ENCODE measurements at regions not wholly inside any gene's neighbourhood (a gene's known extent, or its start where the extent isn't known, plus 50 kb on each side); places are given as distances from the start of the nearest gene placed in this dataset.
"Not testable (repeated sequence)": the region's sequence is repeated elsewhere in the genome, so short reads cannot be mapped to it uniquely, and the experiment has no call there.

GRCh38 chr1:73194965-73195364 is 912.6 kb upstream of the NEGR1 start:
- no peak for DNase-seq
- no peaks in the 10 kb centered on the region for H3K4me1 ChIP-seq (ENCODE audit: insufficient read depth, low read length)
- no peaks in the 10 kb centered on the region for H4K20me1 ChIP-seq (ENCODE audit: insufficient read depth, low read length)

GRCh38 chr1:73183581-73183980 is 901.2 kb upstream of the NEGR1 start:
- H3K4me2 ChIP-seq (ENCODE audit: insufficient read depth, low read length); H3K79me2 ChIP-seq (ENCODE audit: insufficient read depth, low read length); H3K4me1 ChIP-seq (ENCODE audit: insufficient read depth, low read length); H3K27ac ChIP-seq (ENCODE audit: low read length); H3K36me3 ChIP-seq (ENCODE audit: insufficient read depth, low read length); H3K4me3 ChIP-seq (ENCODE audit: low read depth in 1 of 2, low read length in 2 of 2); H3K9ac ChIP-seq (ENCODE audit: low read depth, low read length); ATAC-seq (ENCODE audit: insufficient read depth, low read depth); H3K9me3 ChIP-seq (ENCODE audit: insufficient read depth, low read length, severe bottlenecking); H2AFZ ChIP-seq (ENCODE audit: low read depth, low read length); H3K27me3 ChIP-seq (ENCODE audit: insufficient read depth, low read length, poor library complexity); DNase-seq; H4K20me1 ChIP-seq (ENCODE audit: insufficient read depth, low read length): not testable (repeated sequence)

More at GRCh38 chr1:73194965-73195364, 912.6 kb upstream of the NEGR1 start:
- no peaks in the 10 kb centered on the region for H3K79me2 ChIP-seq (ENCODE audit: insufficient read depth, low read length)
- H3K27me3 ChIP-seq (ENCODE audit: insufficient read depth, low read length, poor library complexity): no peaks in the 10 kb centered on the region
- H3K9ac ChIP-seq (ENCODE audit: low read depth, low read length): no peak overlapping the region
- no peaks in the 10 kb centered on the region for H3K9me3 ChIP-seq (ENCODE audit: insufficient read depth, low read length, severe bottlenecking)
- no peak overlapping the region for H2AFZ ChIP-seq (ENCODE audit: low read depth, low read length)
- H3K27ac ChIP-seq (ENCODE audit: low read length): no peak overlapping the region
- no peak for ATAC-seq (ENCODE audit: insufficient read depth, low read depth)
- H3K36me3 ChIP-seq (ENCODE audit: insufficient read depth, low read length): no peaks in the 10 kb centered on the region
- TF ChIP-seq EZH2 (IDR thresholded peaks at IDR 0.05; ENCODE audit: borderline replicate concordance, low read depth, low read length, severe bottlenecking): no peak
- no peak for TF ChIP-seq CTCF (IDR thresholded peaks at IDR 0.05; ENCODE audit: borderline replicate concordance, extremely low read depth, low read length, poor library complexity, severe bottlenecking)
- no peak overlapping the region for H3K4me2 ChIP-seq (ENCODE audit: insufficient read depth, low read length)
- no peak overlapping the region for H3K4me3 ChIP-seq (ENCODE audit: low read depth in 1 of 2, low read length in 2 of 2)

GRCh38 chr1:73181190-73181540 is 898.8 kb upstream of the NEGR1 start:
- H3K27ac ChIP-seq (ENCODE audit: low read length): no peak overlapping the region
- H3K4me3 ChIP-seq (ENCODE audit: low read depth in 1 of 2, low read length in 2 of 2): no peak overlapping the region
- H3K4me1 ChIP-seq (ENCODE audit: insufficient read depth, low read length): no peaks in the 10 kb centered on the region
- ATAC-seq (ENCODE audit: insufficient read depth, low read depth) (no peak), DNase-seq (no peak)
- H3K79me2 ChIP-seq (ENCODE audit: insufficient read depth, low read length): no peaks in the 10 kb centered on the region
- H3K27me3 ChIP-seq (ENCODE audit: insufficient read depth, low read length, poor library complexity): no peaks in the 10 kb centered on the region
- no peak for TF ChIP-seq CTCF (IDR thresholded peaks at IDR 0.05; ENCODE audit: borderline replicate concordance, extremely low read depth, low read length, poor library complexity, severe bottlenecking)
- TF ChIP-seq EZH2 (IDR thresholded peaks at IDR 0.05; ENCODE audit: borderline replicate concordance, low read depth, low read length, severe bottlenecking): no peak
- H2AFZ ChIP-seq (ENCODE audit: low read depth, low read length): no peak overlapping the region
- no peak overlapping the region for H3K4me2 ChIP-seq (ENCODE audit: insufficient read depth, low read length)
- H3K36me3 ChIP-seq (ENCODE audit: insufficient read depth, low read length): no peaks in the 10 kb centered on the region
- no peaks in the 10 kb centered on the region for H4K20me1 ChIP-seq (ENCODE audit: insufficient read depth, low read length)
- H3K9ac ChIP-seq (ENCODE audit: low read depth, low read length): no peak overlapping the region
- H3K9me3 ChIP-seq (ENCODE audit: insufficient read depth, low read length, severe bottlenecking): no peaks in the 10 kb centered on the region

- DNase-seq (no peak), ATAC-seq (ENCODE audit: insufficient read depth, low read depth) (no peak)
- H3K9ac ChIP-seq (ENCODE audit: low read depth, low read length): no peak overlapping the region
- H2AFZ ChIP-seq (ENCODE audit: low read depth, low read length): no peak overlapping the region
- TF ChIP-seq EZH2 (IDR thresholded peaks at IDR 0.05; ENCODE audit: borderline replicate concordance, low read depth, low read length, severe bottlenecking) (no peak), CTCF (IDR thresholded peaks at IDR 0.05; ENCODE audit: borderline replicate concordance, extremely low read depth, low read length, poor library complexity, severe bottlenecking) (no peak)
- H3K9me3 ChIP-seq (ENCODE audit: insufficient read depth, low read length, severe bottlenecking): no peaks in the 10 kb centered on the region
- no peak overlapping the region for H3K27ac ChIP-seq (ENCODE audit: low read length)
- H3K4me2 ChIP-seq (ENCODE audit: insufficient read depth, low read length): no peak overlapping the region
- H4K20me1 ChIP-seq (ENCODE audit: insufficient read depth, low read length): no peaks in the 10 kb centered on the region
- H3K4me3 ChIP-seq (ENCODE audit: low read depth in 1 of 2, low read length in 2 of 2): no peak overlapping the region
- H3K79me2 ChIP-seq (ENCODE audit: insufficient read depth, low read length): no peaks in the 10 kb centered on the region
- no peaks in the 10 kb centered on the region for H3K27me3 ChIP-seq (ENCODE audit: insufficient read depth, low read length, poor library complexity)
- no peaks in the 10 kb centered on the region for H3K4me1 ChIP-seq (ENCODE audit: insufficient read depth, low read length)
- no peaks in the 10 kb centered on the region for H3K36me3 ChIP-seq (ENCODE audit: insufficient read depth, low read length)
These were observed 898.3 kb upstream of the NEGR1 start for GRCh38 chr1:73180397-73181189.
